ENCODE measurements at regions not wholly inside any gene's neighbourhood (a gene's known extent, or its start where the extent isn't known, plus 50 kb on each side); places are given as distances from the start of the nearest gene placed in this dataset.

GRCh38 chr3:156604642-156605144, 49.8 kb upstream of the SSR3 start:
- H3K4me3 ChIP-seq (ENCODE audit: low read length) = no peak overlapping the region
- no peaks in the 10 kb centered on the region for H3K36me3 ChIP-seq (ENCODE audit: control insufficient read depth, insufficient read depth, low read length)
- no peak overlapping the region for H3K4me3 Mint-ChIP-seq
- 93% methylated on average over 2 of the region's 2 CpGs for WGBS (ENCODE audit: insufficient coverage)
- peaks cover 7 to 23% of the 10 kb centered on the region in 2 donors for H3K27me3 Mint-ChIP-seq (ENCODE audit: low read depth in 2 of 2)
- H3K27ac ChIP-seq (ENCODE audit: low read length) = no peak overlapping the region
- no peaks in the 10 kb centered on the region for H3K9me3 ChIP-seq (ENCODE audit: control insufficient read depth, insufficient read depth, low read length)
- H3K36me3 Mint-ChIP-seq = no peaks in the 10 kb centered on the region
- DNase-seq (no peak), ATAC-seq (no peak)
- intact Hi-C loops (cut with micrococcal nuclease) = no loop called here
- H3K4me1 Mint-ChIP-seq = peaks cover 0 to 13% of the 10 kb centered on the region in 2 donors
- H3K27ac Mint-ChIP-seq = no peak overlapping the region
- no peaks in the 10 kb centered on the region for H3K9me3 Mint-ChIP-seq
- no peak for TF ChIP-seq CTCF (IDR thresholded peaks at IDR 0.05)
- peaks cover 5% of the 10 kb centered on the region for H3K27me3 ChIP-seq (ENCODE audit: control insufficient read depth, insufficient read depth, low read length)
- peaks cover 9% of the 10 kb centered on the region for H3K4me1 ChIP-seq (ENCODE audit: control insufficient read depth, insufficient read depth, low read length)

Measured in natural killer cell (primary cell).